Ascending aorta (tissue), 2 donors: ENCODE measurements at regions not wholly inside any gene's neighbourhood (a gene's known extent, or its start where the extent isn't known, plus 50 kb on each side); places are given as distances from the start of the nearest gene placed in this dataset.

Experiments used
- DNase-seq, 2 donors: peaks; one replicate each; pipeline ENCODE4 v3.0.0-alpha.2; 2019; ENCODE audit warnings: low spot score in 2 of 2
- H3K27ac ChIP-seq, 2 donors: fragments of 200-600 bp; sonication (generic); one replicate each; pipeline ENCODE4 v1.5.1; 2016 to 2017; ENCODE audit warnings: mild to moderate bottlenecking in 1 of 2
- H3K27me3 ChIP-seq: fragments of 200-600 bp; sonication (generic); one replicate; pipeline ENCODE4 v1.5.1; 2017
- H3K36me3 ChIP-seq, 2 donors: fragments of 200-600 bp; sonication (generic); one replicate each; pipeline ENCODE4 v1.5.1; 2016
- H3K4me1 ChIP-seq, 2 donors: fragments of 200-600 bp; sonication (generic); one replicate each; pipeline ENCODE4 v1.5.1; 2016 to 2017; ENCODE audit warnings: mild to moderate bottlenecking in 1 of 2
- H3K4me3 ChIP-seq, 2 donors: fragments of 200-600 bp; sonication (generic); one replicate each; pipeline ENCODE4 v1.5.1; 2016 to 2017; ENCODE audit warnings: mild to moderate bottlenecking in 1 of 2
- H3K9me3 ChIP-seq, 2 donors: fragments of 200-600 bp; sonication (generic); one replicate each; pipeline ENCODE4 v1.5.1; 2016
- intact Hi-C: fragments of 100-400 bp; cut with DNase I; formaldehyde crosslinking; loops from one replicate; pipeline ENCODE4 v1.15.1; 2023
- TF ChIP-seq, protein P1 (sequence below), 3 experiments: fragments of 200-600 bp in 2 of 3; fragments of 450-650 bp in 1 of 3; sonication (generic) in 2 of 3; IDR thresholded peaks; one replicate each; pipeline ENCODE4 v1.5.1; 2016 to 2019; ENCODE audit warnings: antibody characterized with exemption in 3 of 3, mild to moderate bottlenecking in 1 of 3, moderate library complexity in 1 of 3

DNA sequence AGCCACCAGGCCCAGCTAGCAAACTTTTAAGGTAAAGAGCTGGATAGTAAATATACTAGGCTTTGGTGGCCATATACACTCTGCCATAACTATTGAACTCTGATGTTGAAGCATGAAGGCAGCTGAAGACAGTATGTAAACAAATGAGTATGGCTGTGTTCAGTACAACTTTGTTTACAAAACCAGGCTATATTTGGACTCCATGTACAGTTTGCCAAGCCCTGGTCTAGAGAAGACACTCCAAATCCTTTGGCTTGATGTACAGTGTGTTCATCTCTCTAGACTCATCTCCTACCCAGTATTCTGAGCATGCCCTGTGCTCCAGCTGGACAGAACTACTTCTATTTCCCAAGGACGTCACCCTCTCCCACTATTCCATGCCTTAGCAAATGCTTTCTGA lies 54.3 kb upstream of the MEGF10 start:
- intact Hi-C loops = no loop called here

More for the DNA sequence above, 54.3 kb upstream of the MEGF10 start:
- Histone ChIP-seq H3K9me3 (no peaks in the 10 kb centered on the region), H3K36me3 (no peaks in the 10 kb centered on the region), H3K4me1 (no peaks in the 10 kb centered on the region), H3K27ac (no peak overlapping the region), H3K27me3 (no peaks in the 10 kb centered on the region), H3K4me3 (no peak overlapping the region)
- no peak for DNase-seq
- TF ChIP-seq, protein P1, sequence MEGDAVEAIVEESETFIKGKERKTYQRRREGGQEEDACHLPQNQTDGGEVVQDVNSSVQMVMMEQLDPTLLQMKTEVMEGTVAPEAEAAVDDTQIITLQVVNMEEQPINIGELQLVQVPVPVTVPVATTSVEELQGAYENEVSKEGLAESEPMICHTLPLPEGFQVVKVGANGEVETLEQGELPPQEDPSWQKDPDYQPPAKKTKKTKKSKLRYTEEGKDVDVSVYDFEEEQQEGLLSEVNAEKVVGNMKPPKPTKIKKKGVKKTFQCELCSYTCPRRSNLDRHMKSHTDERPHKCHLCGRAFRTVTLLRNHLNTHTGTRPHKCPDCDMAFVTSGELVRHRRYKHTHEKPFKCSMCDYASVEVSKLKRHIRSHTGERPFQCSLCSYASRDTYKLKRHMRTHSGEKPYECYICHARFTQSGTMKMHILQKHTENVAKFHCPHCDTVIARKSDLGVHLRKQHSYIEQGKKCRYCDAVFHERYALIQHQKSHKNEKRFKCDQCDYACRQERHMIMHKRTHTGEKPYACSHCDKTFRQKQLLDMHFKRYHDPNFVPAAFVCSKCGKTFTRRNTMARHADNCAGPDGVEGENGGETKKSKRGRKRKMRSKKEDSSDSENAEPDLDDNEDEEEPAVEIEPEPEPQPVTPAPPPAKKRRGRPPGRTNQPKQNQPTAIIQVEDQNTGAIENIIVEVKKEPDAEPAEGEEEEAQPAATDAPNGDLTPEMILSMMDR (IDR thresholded peaks at IDR 0.05) = no peak
